GM23338 (cell line): ENCODE measurements at regions not wholly inside any gene's neighbourhood (a gene's known extent, or its start where the extent isn't known, plus 50 kb on each side); places are given as distances from the start of the nearest gene placed in this dataset.

ENCODE experiments used
- CREB1 ChIP-seq: fragments of 250-450 bp; sonication (Bioruptor Pico); IDR thresholded peaks from 2 replicates; pipeline ENCODE4 v1.5.0; 2020; ENCODE audit warnings: low read depth, mild to moderate bottlenecking, moderate library complexity
- ETS1 ChIP-seq: IDR thresholded peaks from 2 replicates; pipeline ENCODE4 v1.6.1; 2016; ENCODE audit warnings: antibody characterized with exemption
- EZH2 ChIP-seq: fragments of 200-600 bp; sonication (generic); IDR thresholded peaks from one replicate; pipeline ENCODE4 v1.8.0; 2017; ENCODE audit warnings: antibody characterized with exemption, mild to moderate bottlenecking, low read depth; ENCODE audit not compliant: unreplicated experiment
- EZH2phosphoT487 ChIP-seq: fragments of 200-600 bp; sonication (generic); IDR thresholded peaks from one replicate; pipeline ENCODE4 v1.8.1; 2018; ENCODE audit warnings: antibody characterized with exemption; ENCODE audit not compliant: unreplicated experiment
- JUNB ChIP-seq: IDR thresholded peaks from one replicate; pipeline ENCODE4 v1.6.1; 2016; ENCODE audit warnings: antibody characterized with exemption; ENCODE audit not compliant: unreplicated experiment
- NANOG ChIP-seq: IDR thresholded peaks from 2 replicates; pipeline ENCODE4 v1.6.1; 2016; ENCODE audit warnings: antibody characterized with exemption, borderline replicate concordance
- POLR2AphosphoS5 ChIP-seq: IDR thresholded peaks from 2 replicates; pipeline ENCODE4 v1.6.1; 2016; ENCODE audit warnings: antibody characterized with exemption, low read depth
- STAT1 ChIP-seq: IDR thresholded peaks from one replicate; pipeline ENCODE4 v1.6.1; 2016; ENCODE audit warnings: antibody characterized with exemption; ENCODE audit not compliant: unreplicated experiment
- ZNF114 ChIP-seq: fragments of 250-450 bp; sonication (Bioruptor Pico); IDR thresholded peaks from 2 replicates; pipeline ENCODE4 v1.5.0; 2020; ENCODE audit warnings: mild to moderate bottlenecking, moderate library complexity
- ZNF331 ChIP-seq: fragments of 250-450 bp; sonication (Bioruptor Pico); IDR thresholded peaks from 2 replicates; pipeline ENCODE4 v1.5.0; 2020; ENCODE audit warnings: low read depth, mild to moderate bottlenecking, moderate library complexity
- ZNF462 ChIP-seq: fragments of 250-450 bp; sonication (Bioruptor Pico); IDR thresholded peaks from 2 replicates; pipeline ENCODE4 v1.5.0; 2020; ENCODE audit warnings: mild to moderate bottlenecking, moderate library complexity
- TF ChIP-seq, protein P1 (sequence below): IDR thresholded peaks from one replicate; pipeline ENCODE4 v1.6.1; 2018; ENCODE audit warnings: antibody characterized with exemption; ENCODE audit not compliant: unreplicated experiment
- TF ChIP-seq, protein P2 (sequence below), 2 experiments: fragments of 200-600 bp in 1 of 2; sonication (generic) in 1 of 2; conservative IDR thresholded peaks; 2 replicates each; pipeline versions ENCODE4 v1.5.1 to v1.6.1; 2016 to 2017; ENCODE audit warnings: antibody characterized with exemption in 2 of 2, low read depth in 2 of 2, mild to moderate bottlenecking in 2 of 2, moderate library complexity in 1 of 2

DNA sequence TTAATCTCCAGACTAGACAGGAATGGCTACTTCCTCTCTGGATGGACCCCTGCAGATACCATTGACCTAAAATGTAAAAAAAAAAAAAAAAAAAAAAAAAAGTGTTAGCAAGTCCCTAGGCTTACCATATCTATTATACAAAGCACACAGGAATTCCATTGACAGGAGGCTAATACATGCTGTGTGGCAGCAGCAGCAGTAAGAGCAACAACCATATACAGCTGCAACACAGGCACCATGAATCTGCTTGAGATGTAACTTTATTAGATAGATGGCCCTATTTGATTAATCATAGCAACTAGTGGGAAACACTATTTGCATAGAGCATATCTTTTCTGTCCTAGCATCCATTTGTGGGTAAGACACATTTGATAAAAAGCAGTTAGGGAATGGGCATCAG lies 1447.1 kb downstream of the FAM181B start:
- TF ChIP-seq, protein P1, sequence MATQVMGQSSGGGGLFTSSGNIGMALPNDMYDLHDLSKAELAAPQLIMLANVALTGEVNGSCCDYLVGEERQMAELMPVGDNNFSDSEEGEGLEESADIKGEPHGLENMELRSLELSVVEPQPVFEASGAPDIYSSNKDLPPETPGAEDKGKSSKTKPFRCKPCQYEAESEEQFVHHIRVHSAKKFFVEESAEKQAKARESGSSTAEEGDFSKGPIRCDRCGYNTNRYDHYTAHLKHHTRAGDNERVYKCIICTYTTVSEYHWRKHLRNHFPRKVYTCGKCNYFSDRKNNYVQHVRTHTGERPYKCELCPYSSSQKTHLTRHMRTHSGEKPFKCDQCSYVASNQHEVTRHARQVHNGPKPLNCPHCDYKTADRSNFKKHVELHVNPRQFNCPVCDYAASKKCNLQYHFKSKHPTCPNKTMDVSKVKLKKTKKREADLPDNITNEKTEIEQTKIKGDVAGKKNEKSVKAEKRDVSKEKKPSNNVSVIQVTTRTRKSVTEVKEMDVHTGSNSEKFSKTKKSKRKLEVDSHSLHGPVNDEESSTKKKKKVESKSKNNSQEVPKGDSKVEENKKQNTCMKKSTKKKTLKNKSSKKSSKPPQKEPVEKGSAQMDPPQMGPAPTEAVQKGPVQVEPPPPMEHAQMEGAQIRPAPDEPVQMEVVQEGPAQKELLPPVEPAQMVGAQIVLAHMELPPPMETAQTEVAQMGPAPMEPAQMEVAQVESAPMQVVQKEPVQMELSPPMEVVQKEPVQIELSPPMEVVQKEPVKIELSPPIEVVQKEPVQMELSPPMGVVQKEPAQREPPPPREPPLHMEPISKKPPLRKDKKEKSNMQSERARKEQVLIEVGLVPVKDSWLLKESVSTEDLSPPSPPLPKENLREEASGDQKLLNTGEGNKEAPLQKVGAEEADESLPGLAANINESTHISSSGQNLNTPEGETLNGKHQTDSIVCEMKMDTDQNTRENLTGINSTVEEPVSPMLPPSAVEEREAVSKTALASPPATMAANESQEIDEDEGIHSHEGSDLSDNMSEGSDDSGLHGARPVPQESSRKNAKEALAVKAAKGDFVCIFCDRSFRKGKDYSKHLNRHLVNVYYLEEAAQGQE = no peak
- TF ChIP-seq EZH2 (no peak), POLR2AphosphoS5 (no peak), NANOG (no peak), JUNB (no peak), ETS1 (no peak), STAT1 (no peak), CREB1 (CRISPR knock-in tag) (no peak), ZNF114 (CRISPR knock-in tag) (no peak), EZH2phosphoT487 (no peak), ZNF331 (CRISPR knock-in tag) (no peak), ZNF462 (no peak)
- TF ChIP-seq, protein P2, sequence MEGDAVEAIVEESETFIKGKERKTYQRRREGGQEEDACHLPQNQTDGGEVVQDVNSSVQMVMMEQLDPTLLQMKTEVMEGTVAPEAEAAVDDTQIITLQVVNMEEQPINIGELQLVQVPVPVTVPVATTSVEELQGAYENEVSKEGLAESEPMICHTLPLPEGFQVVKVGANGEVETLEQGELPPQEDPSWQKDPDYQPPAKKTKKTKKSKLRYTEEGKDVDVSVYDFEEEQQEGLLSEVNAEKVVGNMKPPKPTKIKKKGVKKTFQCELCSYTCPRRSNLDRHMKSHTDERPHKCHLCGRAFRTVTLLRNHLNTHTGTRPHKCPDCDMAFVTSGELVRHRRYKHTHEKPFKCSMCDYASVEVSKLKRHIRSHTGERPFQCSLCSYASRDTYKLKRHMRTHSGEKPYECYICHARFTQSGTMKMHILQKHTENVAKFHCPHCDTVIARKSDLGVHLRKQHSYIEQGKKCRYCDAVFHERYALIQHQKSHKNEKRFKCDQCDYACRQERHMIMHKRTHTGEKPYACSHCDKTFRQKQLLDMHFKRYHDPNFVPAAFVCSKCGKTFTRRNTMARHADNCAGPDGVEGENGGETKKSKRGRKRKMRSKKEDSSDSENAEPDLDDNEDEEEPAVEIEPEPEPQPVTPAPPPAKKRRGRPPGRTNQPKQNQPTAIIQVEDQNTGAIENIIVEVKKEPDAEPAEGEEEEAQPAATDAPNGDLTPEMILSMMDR (conservative IDR thresholded peaks at IDR 0.05; ENCODE audit: low read depth in 2 of 2) = no peak
